H1 (cell line): ENCODE measurements at regions not wholly inside any gene's neighbourhood (a gene's known extent, or its start where the extent isn't known, plus 50 kb on each side); places are given as distances from the start of the nearest gene placed in this dataset.

ENCODE experiments used
- TF ChIP-seq, protein P1 (sequence below): fragments of 300-600 bp; sonication (generic); IDR thresholded peaks from 2 replicates; pipeline ENCODE4 v1.7.1; 2012; ENCODE audit warnings: low read length, moderate library complexity, mild to moderate bottlenecking, inconsistent platforms; ENCODE audit not compliant: insufficient replicate concordance

DNA sequence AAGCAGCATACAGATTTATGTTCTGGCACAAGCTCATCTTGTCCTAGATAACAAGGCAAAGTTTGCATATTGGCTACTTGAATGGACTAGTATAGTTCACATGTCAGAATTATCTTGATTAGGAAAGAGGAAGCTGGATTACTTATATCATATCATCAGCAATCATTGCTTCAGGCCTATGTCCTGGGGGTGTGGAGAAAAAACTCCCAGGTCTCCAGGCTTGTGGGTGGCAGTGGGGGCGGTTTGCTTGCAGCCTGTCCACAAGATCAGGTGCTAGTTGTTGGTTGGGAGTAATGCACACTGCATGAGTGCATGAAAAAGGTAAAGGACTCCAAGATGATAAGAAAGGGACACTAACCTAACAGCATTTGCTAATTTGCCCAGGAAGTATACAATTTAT, 326.4 kb upstream of the PDE4D start (continued):
- TF ChIP-seq, protein P1, sequence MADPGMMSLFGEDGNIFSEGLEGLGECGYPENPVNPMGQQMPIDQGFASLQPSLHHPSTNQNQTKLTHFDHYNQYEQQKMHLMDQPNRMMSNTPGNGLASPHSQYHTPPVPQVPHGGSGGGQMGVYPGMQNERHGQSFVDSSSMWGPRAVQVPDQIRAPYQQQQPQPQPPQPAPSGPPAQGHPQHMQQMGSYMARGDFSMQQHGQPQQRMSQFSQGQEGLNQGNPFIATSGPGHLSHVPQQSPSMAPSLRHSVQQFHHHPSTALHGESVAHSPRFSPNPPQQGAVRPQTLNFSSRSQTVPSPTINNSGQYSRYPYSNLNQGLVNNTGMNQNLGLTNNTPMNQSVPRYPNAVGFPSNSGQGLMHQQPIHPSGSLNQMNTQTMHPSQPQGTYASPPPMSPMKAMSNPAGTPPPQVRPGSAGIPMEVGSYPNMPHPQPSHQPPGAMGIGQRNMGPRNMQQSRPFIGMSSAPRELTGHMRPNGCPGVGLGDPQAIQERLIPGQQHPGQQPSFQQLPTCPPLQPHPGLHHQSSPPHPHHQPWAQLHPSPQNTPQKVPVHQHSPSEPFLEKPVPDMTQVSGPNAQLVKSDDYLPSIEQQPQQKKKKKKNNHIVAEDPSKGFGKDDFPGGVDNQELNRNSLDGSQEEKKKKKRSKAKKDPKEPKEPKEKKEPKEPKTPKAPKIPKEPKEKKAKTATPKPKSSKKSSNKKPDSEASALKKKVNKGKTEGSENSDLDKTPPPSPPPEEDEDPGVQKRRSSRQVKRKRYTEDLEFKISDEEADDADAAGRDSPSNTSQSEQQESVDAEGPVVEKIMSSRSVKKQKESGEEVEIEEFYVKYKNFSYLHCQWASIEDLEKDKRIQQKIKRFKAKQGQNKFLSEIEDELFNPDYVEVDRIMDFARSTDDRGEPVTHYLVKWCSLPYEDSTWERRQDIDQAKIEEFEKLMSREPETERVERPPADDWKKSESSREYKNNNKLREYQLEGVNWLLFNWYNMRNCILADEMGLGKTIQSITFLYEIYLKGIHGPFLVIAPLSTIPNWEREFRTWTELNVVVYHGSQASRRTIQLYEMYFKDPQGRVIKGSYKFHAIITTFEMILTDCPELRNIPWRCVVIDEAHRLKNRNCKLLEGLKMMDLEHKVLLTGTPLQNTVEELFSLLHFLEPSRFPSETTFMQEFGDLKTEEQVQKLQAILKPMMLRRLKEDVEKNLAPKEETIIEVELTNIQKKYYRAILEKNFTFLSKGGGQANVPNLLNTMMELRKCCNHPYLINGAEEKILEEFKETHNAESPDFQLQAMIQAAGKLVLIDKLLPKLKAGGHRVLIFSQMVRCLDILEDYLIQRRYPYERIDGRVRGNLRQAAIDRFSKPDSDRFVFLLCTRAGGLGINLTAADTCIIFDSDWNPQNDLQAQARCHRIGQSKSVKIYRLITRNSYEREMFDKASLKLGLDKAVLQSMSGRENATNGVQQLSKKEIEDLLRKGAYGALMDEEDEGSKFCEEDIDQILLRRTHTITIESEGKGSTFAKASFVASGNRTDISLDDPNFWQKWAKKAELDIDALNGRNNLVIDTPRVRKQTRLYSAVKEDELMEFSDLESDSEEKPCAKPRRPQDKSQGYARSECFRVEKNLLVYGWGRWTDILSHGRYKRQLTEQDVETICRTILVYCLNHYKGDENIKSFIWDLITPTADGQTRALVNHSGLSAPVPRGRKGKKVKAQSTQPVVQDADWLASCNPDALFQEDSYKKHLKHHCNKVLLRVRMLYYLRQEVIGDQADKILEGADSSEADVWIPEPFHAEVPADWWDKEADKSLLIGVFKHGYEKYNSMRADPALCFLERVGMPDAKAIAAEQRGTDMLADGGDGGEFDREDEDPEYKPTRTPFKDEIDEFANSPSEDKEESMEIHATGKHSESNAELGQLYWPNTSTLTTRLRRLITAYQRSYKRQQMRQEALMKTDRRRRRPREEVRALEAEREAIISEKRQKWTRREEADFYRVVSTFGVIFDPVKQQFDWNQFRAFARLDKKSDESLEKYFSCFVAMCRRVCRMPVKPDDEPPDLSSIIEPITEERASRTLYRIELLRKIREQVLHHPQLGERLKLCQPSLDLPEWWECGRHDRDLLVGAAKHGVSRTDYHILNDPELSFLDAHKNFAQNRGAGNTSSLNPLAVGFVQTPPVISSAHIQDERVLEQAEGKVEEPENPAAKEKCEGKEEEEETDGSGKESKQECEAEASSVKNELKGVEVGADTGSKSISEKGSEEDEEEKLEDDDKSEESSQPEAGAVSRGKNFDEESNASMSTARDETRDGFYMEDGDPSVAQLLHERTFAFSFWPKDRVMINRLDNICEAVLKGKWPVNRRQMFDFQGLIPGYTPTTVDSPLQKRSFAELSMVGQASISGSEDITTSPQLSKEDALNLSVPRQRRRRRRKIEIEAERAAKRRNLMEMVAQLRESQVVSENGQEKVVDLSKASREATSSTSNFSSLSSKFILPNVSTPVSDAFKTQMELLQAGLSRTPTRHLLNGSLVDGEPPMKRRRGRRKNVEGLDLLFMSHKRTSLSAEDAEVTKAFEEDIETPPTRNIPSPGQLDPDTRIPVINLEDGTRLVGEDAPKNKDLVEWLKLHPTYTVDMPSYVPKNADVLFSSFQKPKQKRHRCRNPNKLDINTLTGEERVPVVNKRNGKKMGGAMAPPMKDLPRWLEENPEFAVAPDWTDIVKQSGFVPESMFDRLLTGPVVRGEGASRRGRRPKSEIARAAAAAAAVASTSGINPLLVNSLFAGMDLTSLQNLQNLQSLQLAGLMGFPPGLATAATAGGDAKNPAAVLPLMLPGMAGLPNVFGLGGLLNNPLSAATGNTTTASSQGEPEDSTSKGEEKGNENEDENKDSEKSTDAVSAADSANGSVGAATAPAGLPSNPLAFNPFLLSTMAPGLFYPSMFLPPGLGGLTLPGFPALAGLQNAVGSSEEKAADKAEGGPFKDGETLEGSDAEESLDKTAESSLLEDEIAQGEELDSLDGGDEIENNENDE, result no peak
